NCI-H187 (cell line): ENCODE measurements at regions not wholly inside any gene's neighbourhood (a gene's known extent, or its start where the extent isn't known, plus 50 kb on each side); places are given as distances from the start of the nearest gene placed in this dataset.

Source experiments
- DNase-seq, 2 experiments: peaks; one replicate each; lab custom pipeline; 2025; lab: John Stamatoyannopoulos, UW

DNA sequence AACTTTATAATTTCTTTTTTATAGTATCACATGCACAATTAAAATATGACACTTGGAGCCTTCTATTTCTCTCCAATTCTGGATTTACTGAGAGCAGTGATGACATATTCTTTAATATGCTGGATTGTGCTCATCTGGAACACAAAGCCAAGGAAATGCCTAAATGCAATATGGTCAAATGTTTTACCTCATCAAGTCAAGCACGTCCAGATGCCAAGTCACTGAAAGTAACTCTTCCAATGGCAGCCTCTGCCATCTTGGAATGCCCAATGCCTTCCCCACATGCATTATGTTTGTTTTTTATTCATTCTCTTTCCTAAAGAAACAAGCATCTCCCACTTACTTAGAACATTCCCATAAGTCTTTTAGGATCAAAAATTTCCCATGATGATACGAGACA, 189.8 kb downstream of the TMX3 start:
- DNase-seq = no peak

DNA sequence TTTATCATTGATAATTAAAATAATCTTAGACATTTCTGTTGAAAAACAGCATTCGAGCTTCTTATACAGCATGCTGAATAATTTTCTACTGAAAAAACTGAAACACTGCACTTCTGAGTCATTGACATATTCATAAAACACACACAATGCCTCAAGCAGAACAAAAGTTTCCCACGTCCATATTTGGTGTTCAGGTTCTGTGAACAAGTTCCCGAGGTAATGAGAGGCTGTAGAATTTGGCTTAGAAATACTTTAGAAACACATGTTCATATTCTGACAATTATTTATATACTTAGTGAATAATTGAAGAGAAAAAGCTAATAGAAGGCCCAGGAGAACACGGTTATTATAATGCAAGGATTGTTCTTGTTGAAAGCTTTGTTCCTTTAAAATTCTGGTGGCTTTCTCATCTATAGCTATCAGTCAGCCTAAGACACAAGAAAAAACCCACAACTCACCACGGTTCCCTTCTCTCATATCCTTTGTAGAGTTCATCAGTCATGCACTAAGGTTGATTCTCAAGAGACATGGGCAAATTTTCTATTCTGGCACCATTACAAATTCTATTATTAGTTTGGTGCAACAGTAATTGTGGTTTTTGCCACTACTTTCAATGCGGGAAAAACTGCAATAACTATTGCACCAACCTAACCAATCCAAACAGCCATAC, 194.4 kb downstream of the TMX3 start:
- DNase-seq = no peak

- DNase-seq = no peak
Measured at GRCh38 chr18:68519336-68519735, 195.6 kb downstream of the TMX3 start.

GRCh38 chr18:68509902-68510301, 205.0 kb downstream of the TMX3 start:
- no peak for DNase-seq

GRCh38 chr18:68507781-68508180, 207.1 kb downstream of the TMX3 start:
- DNase-seq = no peak

DNA sequence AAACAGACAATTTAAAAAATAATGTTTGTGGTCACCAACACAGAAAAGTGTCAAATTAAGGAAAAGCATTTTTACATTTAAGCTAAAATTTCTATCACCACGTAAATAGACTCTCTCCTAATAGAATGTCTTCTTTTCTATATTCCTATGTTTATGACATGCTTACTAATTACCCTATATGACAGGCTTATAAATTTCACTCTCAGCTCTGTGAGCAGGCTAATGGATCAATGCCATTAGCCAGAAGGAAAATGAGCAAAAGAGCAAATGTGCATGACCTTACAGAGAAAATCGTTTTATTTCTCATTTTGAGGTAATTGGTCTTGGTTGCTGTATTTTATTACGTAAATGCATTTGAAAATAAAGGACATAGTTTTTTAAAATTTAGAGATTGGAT, 209.7 kb downstream of the TMX3 start:
- no peak for DNase-seq

GRCh38 chr18:68504441-68505177, 210.3 kb downstream of the TMX3 start:
- DNase-seq = no peak

- no peak for DNase-seq
Measured at GRCh38 chr18:68500556-68500955, 214.4 kb downstream of the TMX3 start.

- DNase-seq = no peak
Measured at GRCh38 chr18:68499141-68499540, 215.8 kb downstream of the TMX3 start.

DNA sequence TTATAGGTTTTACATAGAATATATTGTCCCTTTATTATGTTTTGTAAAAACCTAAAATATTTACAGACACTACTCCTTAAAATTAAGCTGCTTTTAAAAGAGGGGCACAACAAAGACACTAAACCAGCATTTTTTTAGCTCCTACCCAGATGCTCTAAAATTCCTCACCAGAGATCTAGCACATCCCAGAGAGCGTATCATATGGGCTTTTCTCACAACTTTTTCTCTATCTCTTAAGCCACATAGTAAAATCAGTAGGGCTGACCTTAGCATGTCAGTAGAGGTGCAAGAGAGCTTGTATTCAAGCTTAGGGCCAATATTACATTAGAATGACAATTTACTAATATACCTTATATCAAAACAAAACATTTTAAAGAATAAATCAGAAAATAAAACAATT, 216.3 kb downstream of the TMX3 start:
- DNase-seq = no peak

DNA sequence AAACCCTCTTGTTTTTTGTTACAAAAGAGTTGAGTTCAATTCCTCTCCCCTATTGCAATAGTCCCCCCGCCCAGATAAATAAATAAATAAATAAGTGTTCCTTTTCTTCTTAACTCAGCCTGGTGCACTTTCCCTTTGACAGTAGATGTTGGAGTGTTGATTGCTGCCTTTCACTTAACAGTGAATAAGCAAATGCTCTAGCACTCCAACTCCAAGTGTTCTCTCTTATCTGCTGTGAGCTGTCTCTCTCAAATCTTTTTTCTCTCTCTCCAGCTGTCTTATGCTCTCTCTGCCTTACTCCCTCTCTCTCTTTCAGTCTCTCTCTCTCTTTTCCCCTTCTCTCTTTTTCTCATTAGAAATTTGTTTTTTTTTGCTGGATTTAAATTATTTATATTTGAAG, 216.7 kb downstream of the TMX3 start:
- no peak for DNase-seq

GRCh38 chr18:68494802-68495581, 219.9 kb downstream of the TMX3 start:
- DNase-seq = no peak

DNA sequence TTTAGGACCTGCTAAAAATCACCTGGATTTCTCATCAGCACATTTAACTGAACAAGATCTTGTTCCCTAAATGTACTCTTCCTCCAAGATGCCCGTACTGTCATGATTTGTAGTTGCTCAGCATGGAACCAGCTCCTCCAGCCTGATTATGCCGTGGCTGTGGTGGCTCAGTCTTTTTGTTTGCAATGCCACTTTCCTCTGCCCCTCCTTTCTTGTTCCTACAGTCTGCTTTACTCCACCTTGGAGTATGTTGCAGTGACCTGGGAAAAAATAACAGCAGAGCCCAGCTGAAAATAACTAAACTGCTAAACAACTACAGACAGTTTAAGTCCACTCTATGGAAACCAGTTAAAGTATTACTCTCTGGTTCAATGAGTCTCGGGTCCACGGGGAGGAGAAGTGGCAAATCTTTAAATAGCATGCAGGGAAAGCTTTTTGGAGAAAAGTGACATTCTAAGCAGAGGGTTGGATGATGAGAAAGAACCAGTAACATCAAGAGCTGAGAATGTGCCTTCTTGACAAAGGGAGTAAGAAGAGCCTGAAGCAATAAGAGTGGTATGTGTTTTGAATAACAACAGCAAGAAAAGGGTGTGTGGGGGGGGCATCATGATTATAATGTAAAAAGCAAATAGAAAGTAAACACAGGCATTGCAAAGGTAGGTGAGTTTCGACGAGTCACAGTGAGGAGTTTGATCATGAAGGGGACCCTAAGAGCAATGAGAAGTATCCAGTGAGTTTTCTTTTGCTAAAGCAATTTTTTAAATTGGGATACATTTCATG, 225.7 kb downstream of the TMX3 start:
- DNase-seq = no peak

DNA sequence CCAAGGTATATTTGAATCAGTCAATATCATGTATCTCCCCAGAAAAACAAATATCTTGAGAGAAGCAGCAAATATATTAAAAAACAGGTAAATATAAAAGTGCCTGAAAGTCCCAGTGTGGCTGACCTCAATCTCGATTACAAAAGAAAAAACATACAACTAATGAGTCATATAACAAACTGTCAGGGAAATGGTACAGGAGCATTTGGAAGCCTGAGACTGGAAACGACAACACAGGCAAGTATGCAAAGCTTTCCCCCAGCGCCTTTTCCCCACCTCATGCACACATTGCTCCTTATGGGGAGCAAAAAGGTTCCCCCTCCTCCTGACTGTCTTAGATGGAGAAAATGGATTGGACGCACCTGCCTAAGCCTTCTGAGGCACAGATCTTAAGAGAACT, 230.7 kb downstream of the TMX3 start:
- DNase-seq = no peak

DNA sequence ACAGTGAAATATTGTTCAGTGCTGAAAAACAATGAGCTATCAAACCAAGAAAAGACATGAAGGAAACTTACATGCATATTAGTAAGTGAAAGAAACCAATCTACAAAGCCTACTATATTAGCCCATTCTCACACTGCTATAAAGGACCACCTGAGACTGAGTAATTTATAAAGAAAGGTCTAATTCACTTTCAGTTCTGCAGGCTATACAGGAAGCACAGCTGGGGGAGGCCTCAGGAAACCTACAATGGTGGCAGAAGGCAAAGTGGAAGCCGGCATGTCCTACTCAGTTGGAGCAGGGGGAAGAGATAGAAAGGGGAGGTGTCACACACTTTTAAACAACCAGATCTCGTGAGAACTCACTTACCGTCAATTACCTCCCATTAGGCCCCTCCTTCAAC, 232.1 kb downstream of the TMX3 start:
- DNase-seq = no peak

DNA sequence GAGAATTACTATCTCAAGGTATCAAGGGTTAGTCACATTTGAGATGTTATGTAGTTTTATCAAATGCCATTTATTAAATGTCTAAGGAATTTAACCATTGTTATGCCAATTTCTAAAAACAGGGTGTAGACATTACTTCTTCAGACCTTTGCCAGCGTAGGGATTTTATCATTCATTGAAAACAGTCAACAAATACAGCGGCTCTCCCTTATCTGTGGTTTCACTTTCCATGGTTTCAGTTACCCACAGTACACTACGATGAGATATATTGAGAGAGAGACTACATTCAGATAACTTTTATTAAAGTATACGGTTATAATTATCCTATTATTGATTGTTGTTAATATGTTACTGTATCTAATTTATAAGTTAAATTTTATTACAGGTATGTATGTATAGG, 234.7 kb downstream of the TMX3 start:
- DNase-seq = no peak

GRCh38 chr18:68478246-68478645, 236.7 kb downstream of the TMX3 start:
- DNase-seq = no peak

GRCh38 chr18:68475883-68476282, 239.0 kb downstream of the TMX3 start:
- DNase-seq = no peak

DNA sequence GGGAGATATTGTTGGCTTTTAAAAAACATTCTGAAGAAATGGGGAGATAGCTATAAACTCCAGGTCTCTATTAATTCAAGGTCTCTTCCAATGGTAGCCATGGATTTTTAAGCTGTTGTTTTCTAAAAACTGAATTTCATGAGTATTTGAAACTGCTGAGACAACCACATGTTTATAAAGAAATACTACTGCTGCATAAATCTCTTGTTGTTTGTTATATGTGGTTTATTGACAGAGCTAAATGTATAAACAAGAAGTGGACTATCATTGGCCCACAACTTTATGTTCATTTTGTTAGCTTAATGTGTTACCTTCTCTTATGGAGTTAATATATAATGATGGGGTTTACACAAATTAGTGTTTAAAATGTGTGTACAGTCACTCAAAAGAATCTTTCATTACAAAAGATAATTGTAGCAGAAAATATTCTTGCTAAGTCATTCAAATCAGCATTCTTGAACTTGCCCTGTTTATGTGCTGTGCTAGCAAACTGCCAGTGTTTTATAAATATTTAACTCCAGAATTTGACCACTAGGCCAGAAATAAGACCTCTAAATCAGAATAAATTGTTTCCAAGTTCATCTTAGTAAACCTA, 242.1 kb downstream of the TMX3 start:
- DNase-seq = no peak

DNA sequence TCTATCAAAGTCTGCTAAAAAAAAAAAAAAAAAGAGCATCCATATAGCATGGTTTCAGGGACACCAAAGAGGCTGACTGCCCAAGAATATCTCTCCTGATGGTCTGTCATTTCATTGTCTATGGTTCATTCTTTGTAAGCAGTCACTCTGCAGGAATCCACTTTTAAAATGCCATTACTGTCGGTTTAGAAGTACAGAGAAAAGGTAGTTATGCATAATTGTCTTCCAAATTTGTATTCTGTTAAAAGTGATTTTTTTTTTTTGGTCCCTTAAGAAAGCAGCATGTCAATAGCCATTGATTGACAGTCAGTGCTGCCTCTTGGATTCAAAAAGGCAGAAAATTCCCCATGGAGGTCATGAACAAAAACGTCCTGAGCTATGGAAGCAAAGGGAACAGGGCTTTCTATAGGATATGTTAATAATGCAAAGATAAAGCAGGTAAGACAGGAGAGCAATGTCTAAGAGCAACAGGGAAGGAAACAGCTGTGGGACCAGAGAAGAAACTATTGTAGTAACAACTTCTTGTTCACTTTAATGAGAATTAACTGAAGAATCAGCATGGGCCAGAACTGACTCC, 245.8 kb downstream of the TMX3 start:
- DNase-seq = no peak

DNA sequence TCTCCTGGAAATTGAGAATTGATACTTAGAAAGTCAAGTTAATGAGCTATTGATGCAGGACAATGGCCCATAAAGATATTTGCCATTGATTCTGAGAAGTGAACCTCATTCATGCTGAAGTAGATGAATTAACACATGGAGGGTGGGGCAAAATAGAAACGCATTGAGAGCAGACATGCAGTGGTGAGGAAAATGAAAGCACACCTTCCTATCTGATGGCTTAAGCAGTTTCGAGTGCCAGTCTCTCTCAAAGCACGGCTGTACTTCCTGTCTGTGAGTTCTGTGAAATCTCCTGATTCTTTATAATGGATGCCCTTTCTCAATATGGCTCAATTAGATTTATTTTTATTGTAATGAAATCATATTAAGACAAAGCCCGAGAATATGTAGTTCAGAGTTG, 247.0 kb downstream of the TMX3 start:
- no peak for DNase-seq

GRCh38 chr18:68467329-68467728, 247.6 kb downstream of the TMX3 start:
- no peak for DNase-seq
